EH (cell line): ENCODE measurements at regions not wholly inside any gene's neighbourhood (a gene's known extent, or its start where the extent isn't known, plus 50 kb on each side); places are given as distances from the start of the nearest gene placed in this dataset.

Experiments used
- DNase-seq: peaks from one replicate; pipeline ENCODE4 v3.0.0-alpha.2; 2015; ENCODE audit warnings: low read depth

- no peak for DNase-seq
These were observed 136.4 kb downstream of the KIF26A start for GRCh38 chr14:104274806-104275205.

GRCh38 chr14:104277416-104278213 lies 139.2 kb downstream of the KIF26A start:
- no peak for DNase-seq

- DNase-seq = no peak
These were observed 139.8 kb downstream of the KIF26A start for GRCh38 chr14:104278214-104278534.

GRCh38 chr14:104280085-104280901 lies 141.9 kb downstream of the KIF26A start:
- no peak for DNase-seq

GRCh38 chr14:104280902-104281767 lies 142.7 kb downstream of the KIF26A start:
- no peak for DNase-seq

GRCh38 chr14:104281768-104282301 lies 143.4 kb downstream of the KIF26A start:
- DNase-seq = no peak

GRCh38 chr14:104282332-104283196 lies 144.2 kb downstream of the KIF26A start:
- no peak for DNase-seq

GRCh38 chr14:104283197-104284106 lies 145.1 kb downstream of the KIF26A start:
- no peak for DNase-seq

- no peak for DNase-seq
These were observed 145.8 kb downstream of the KIF26A start for GRCh38 chr14:104284107-104284592.

GRCh38 chr14:104284636-104285507 lies 146.5 kb downstream of the KIF26A start:
- no peak for DNase-seq

- no peak for DNase-seq
These were observed 147.1 kb downstream of the KIF26A start for GRCh38 chr14:104285508-104285840.

- DNase-seq = no peak
These were observed 147.7 kb downstream of the KIF26A start for GRCh38 chr14:104286086-104286485.

GRCh38 chr14:104286496-104286895 lies 148.1 kb downstream of the KIF26A start:
- no peak for DNase-seq

GRCh38 chr14:104287301-104288009 lies 149.1 kb downstream of the KIF26A start:
- no peak for DNase-seq

- DNase-seq = no peak
These were observed 149.9 kb downstream of the KIF26A start for GRCh38 chr14:104288272-104288671.

GRCh38 chr14:104289507-104289906 lies 151.1 kb downstream of the KIF26A start:
- no peak for DNase-seq

GRCh38 chr14:104290058-104290667 lies 151.8 kb downstream of the KIF26A start:
- no peak for DNase-seq

- no peak for DNase-seq
These were observed 152.4 kb downstream of the KIF26A start for GRCh38 chr14:104290756-104291122.
